ENCODE measurements at regions not wholly inside any gene's neighbourhood (a gene's known extent, or its start where the extent isn't known, plus 50 kb on each side); places are given as distances from the start of the nearest gene placed in this dataset.

DNA sequence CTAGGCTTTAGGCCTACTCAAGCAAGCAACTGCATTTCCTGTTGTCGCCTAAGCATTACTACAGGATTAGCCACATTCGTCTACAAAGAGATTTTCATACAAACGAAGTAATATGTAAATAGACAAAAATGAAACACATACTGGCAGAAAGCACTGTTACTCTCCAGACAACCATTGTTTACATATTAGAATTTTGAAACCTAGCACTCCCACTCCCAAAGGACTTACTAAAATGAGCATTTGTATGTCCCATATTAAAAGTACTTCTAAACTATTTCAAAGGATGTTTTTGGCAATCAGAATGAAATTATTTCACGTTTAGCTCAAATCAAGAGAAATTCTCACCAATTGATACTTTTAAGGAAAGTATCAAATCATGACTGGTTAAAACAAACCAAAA, 570.8 kb downstream of the PRR32 start:
- in situ Hi-C loops (cut with HindIII; ENCODE audit: low sequenced_read_pairs): no loop called here
- no peak overlapping the region for H3K4me3 ChIP-seq (ENCODE audit: low read depth, low read length)
- DNase-seq (ENCODE audit: low read depth, low spot score): no peak
- TF ChIP-seq, protein P1, sequence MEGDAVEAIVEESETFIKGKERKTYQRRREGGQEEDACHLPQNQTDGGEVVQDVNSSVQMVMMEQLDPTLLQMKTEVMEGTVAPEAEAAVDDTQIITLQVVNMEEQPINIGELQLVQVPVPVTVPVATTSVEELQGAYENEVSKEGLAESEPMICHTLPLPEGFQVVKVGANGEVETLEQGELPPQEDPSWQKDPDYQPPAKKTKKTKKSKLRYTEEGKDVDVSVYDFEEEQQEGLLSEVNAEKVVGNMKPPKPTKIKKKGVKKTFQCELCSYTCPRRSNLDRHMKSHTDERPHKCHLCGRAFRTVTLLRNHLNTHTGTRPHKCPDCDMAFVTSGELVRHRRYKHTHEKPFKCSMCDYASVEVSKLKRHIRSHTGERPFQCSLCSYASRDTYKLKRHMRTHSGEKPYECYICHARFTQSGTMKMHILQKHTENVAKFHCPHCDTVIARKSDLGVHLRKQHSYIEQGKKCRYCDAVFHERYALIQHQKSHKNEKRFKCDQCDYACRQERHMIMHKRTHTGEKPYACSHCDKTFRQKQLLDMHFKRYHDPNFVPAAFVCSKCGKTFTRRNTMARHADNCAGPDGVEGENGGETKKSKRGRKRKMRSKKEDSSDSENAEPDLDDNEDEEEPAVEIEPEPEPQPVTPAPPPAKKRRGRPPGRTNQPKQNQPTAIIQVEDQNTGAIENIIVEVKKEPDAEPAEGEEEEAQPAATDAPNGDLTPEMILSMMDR (IDR thresholded peaks at IDR 0.05; ENCODE audit: low read depth, low read length): no peak

GRCh38 chrX:127389900-127390299, 570.4 kb downstream of the PRR32 start:
- no peak overlapping the region for H3K4me3 ChIP-seq (ENCODE audit: low read depth, low read length)
- TF ChIP-seq, protein P1 (IDR thresholded peaks at IDR 0.05; ENCODE audit: low read depth, low read length): no peak
- DNase-seq (ENCODE audit: low read depth, low spot score): no peak
- in situ Hi-C loops (cut with HindIII; ENCODE audit: low sequenced_read_pairs): no loop called here
